SK-N-SH (cell line): ENCODE measurements at regions not wholly inside any gene's neighbourhood (a gene's known extent, or its start where the extent isn't known, plus 50 kb on each side); places are given as distances from the start of the nearest gene placed in this dataset.
A peak's percentile ranks its signal among the peaks of the same experiment; 100 is the strongest.

Experiments used
- CTCF ChIA-PET: fragments of 300-600, 350-600 bp; formaldehyde crosslinking; extraction: SDS; loops from one replicate; lab custom pipeline; 2021; lab: Yijun Ruan, JAX
- POLR2A ChIA-PET: fragments of 350-600 bp; sonication (Branson Sonifier 250); formaldehyde crosslinking; extraction: SDS; loops from one replicate; lab custom pipeline; 2020; ENCODE audit warnings: antibody characterized with exemption, inconsistent platforms; lab: Yijun Ruan, JAX
- DNase-seq: peaks from one replicate; pipeline ENCODE4 v3.0.0; 2012
- H2AFZ ChIP-seq: fragments of 200-600 bp; sonication (generic); 2 replicates; pipeline ENCODE4 v1.8.1; 2016; ENCODE audit warnings: antibody characterized with exemption, mild to moderate bottlenecking, low read depth
- H3F3A ChIP-seq: fragments of 200-600 bp; sonication (generic); replicated peaks from 2 replicates; pipeline ENCODE3; 2016; ENCODE audit warnings: antibody characterized with exemption, mild to moderate bottlenecking; ENCODE audit not compliant: insufficient read depth
- H3K27ac ChIP-seq, 2 experiments: fragments of 200-500 bp in 1 of 2; fragments of 200-600 bp in 1 of 2; sonication (Bioruptor generic) in 1 of 2; sonication (generic), shearing (Covaris generic) in 1 of 2; 2 replicates each; pipeline versions ENCODE4 v1.5.1 to v1.6.1; 2014 to 2016; ENCODE audit warnings: low read depth in 2 of 2, inconsistent platforms in 1 of 2, low read length in 1 of 2, mild to moderate bottlenecking in 1 of 2, mixed read lengths in 1 of 2
- H3K27me3 ChIP-seq: fragments of 200-600 bp; sonication (generic), shearing (Covaris generic); 2 replicates; pipeline ENCODE4 v1.6.1; 2016; ENCODE audit warnings: mixed run types; ENCODE audit not compliant: insufficient read depth
- H3K36me3 ChIP-seq, 2 experiments: fragments of 200-500 bp in 1 of 2; fragments of 200-600 bp in 1 of 2; sonication (Bioruptor generic) in 1 of 2; sonication (generic) in 1 of 2; replicated peaks in 1 of 2; 2 replicates each; pipeline versions ENCODE3 to v1.5.1; 2014 to 2016; ENCODE audit warnings: low read length in 1 of 2, mild to moderate bottlenecking in 1 of 2; ENCODE audit not compliant: insufficient read depth in 2 of 2, control insufficient read depth in 1 of 2
- H3K4me1 ChIP-seq, 2 experiments: fragments of 200-500 bp in 1 of 2; fragments of 200-600 bp in 1 of 2; sonication (Bioruptor generic) in 1 of 2; sonication (generic), shearing (Covaris generic) in 1 of 2; 2 replicates each; pipeline versions ENCODE4 v1.5.1 to v1.6.1; 2014 to 2016; ENCODE audit warnings: low read depth in 1 of 2, low read length in 1 of 2, mixed run types in 1 of 2; ENCODE audit not compliant: insufficient read depth in 2 of 2, control insufficient read depth in 1 of 2
- H3K4me2 ChIP-seq: fragments of 200-600 bp; sonication (generic), shearing (Covaris generic); 2 replicates; pipeline ENCODE4 v1.6.1; 2017; ENCODE audit warnings: mixed run types
- H3K4me3 ChIP-seq, 2 experiments: fragments of 200-500 bp in 1 of 2; fragments of 200-600 bp in 1 of 2; sonication (Bioruptor generic) in 1 of 2; sonication (generic), shearing (Covaris generic) in 1 of 2; 2 replicates each; pipeline versions ENCODE4 v1.5.1 to v1.8.1; 2014 to 2016; ENCODE audit warnings: low read depth in 2 of 2, inconsistent platforms in 1 of 2, low read length in 1 of 2, mild to moderate bottlenecking in 1 of 2, mixed read lengths in 1 of 2, moderate library complexity in 1 of 2
- H3K79me2 ChIP-seq: fragments of 200-600 bp; sonication (generic); 2 replicates; pipeline ENCODE4 v1.8.1; 2017; ENCODE audit warnings: mild to moderate bottlenecking; ENCODE audit not compliant: insufficient read depth
- H3K9ac ChIP-seq: fragments of 200-600 bp; sonication (generic); 2 replicates; pipeline ENCODE4 v1.6.1; 2017; ENCODE audit warnings: mixed run types
- H3K9me2 ChIP-seq: fragments of 200-600 bp; sonication (generic); 2 replicates; pipeline ENCODE4 v1.6.1; 2017; ENCODE audit warnings: mixed run types
- H3K9me3 ChIP-seq: fragments of 200-600 bp; sonication (generic); 2 replicates; pipeline ENCODE4 v1.6.1; 2017; ENCODE audit warnings: mixed run types, mild to moderate bottlenecking, moderate library complexity
- H4K20me1 ChIP-seq: fragments of 200-600 bp; sonication (generic); 2 replicates; pipeline ENCODE4 v1.6.1; 2017; ENCODE audit warnings: mild to moderate bottlenecking, mixed run types; ENCODE audit not compliant: insufficient read depth
- EP300 ChIP-seq, 2 experiments: IDR thresholded peaks; 2 replicates each; pipeline versions ENCODE4 v1.4.0 to v1.6.1; 2012; ENCODE audit warnings: borderline replicate concordance in 1 of 2, low read depth in 1 of 2, low read length in 1 of 2
- FOSL2 ChIP-seq: IDR thresholded peaks from 2 replicates; pipeline ENCODE4 v1.4.0; 2012; ENCODE audit warnings: low read depth, mild to moderate bottlenecking, moderate library complexity, borderline replicate concordance
- FOXM1 ChIP-seq: IDR thresholded peaks from 2 replicates; pipeline ENCODE4 v1.4.0; 2012; ENCODE audit warnings: low read depth, mild to moderate bottlenecking
- JUND ChIP-seq: IDR thresholded peaks from 2 replicates; pipeline ENCODE4 v1.4.0; 2012
- MEF2A ChIP-seq: IDR thresholded peaks from 2 replicates; pipeline ENCODE4 v1.4.0; 2012; ENCODE audit warnings: low read depth, borderline replicate concordance
- NFIC ChIP-seq: IDR thresholded peaks from 2 replicates; pipeline ENCODE4 v1.4.0; 2012; ENCODE audit warnings: borderline replicate concordance
- PBX3 ChIP-seq: IDR thresholded peaks from 2 replicates; pipeline ENCODE4; 2012
- SIN3A ChIP-seq: IDR thresholded peaks from 2 replicates; pipeline ENCODE4 v1.6.1; 2012; ENCODE audit warnings: low read depth, mild to moderate bottlenecking, low read length, moderate library complexity, borderline replicate concordance
- TCF12 ChIP-seq: IDR thresholded peaks from 2 replicates; pipeline ENCODE4 v1.4.0; 2012
- TEAD4 ChIP-seq: IDR thresholded peaks from 2 replicates; pipeline ENCODE4 v1.4.0; 2012; ENCODE audit warnings: mild to moderate bottlenecking, borderline replicate concordance; ENCODE audit not compliant: insufficient read depth
- YY1 ChIP-seq: IDR thresholded peaks from 2 replicates; pipeline ENCODE4 v1.4.0; 2012; ENCODE audit warnings: low read depth, mild to moderate bottlenecking
- WGBS: methylation state at CpG from one replicate; pipeline ENCODE4 v1.1.6; 2017; ENCODE audit warnings: low lambda C conversion rate; 5-methylcytosine and 5-hydroxymethylcytosine counted together
- TF ChIP-seq, protein P1 (sequence below): fragments of 150-350 bp; IDR thresholded peaks from 2 replicates; pipeline ENCODE4 v1.6.1; 2017; ENCODE audit warnings: antibody characterized with exemption, low read length, low read depth, borderline replicate concordance
- TF ChIP-seq, protein P2 (sequence below): IDR thresholded peaks from 2 replicates; pipeline ENCODE4 v1.4.0; 2012; ENCODE audit warnings: low read depth

DNA sequence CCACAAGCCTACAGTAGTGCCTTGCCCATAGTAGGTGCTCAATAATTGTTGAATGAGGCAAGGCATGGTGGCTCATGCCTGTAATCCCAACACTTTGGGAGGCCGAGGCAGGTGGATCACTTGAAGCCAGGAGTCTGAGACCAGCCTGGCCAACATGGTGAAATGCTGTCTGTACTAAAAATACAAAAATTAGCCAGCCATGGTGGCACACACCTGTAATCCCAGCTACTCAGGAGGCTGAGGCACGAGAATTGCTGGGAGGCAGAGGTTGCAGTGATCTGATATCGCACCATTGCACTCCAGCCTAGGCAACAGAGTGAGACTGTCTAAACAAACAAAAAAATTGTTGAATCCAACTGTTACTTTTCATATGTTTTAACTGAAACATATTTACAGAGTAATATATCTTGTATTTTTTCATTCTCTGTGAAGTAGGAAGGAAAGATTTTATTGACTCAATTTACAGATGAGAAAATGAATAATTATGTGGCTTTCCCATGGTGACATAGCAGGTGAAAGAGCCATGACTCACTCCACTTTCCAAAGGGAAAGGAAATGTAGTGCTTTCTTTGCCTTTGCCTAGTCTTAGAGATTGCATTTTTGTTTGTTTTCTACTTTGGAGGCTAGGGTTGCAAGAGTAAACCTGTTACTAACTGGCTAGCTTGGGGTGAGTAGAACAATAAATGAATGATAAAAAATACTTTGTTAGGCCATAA, 95.4 kb upstream of the SLC38A4 start:
- H3K4me3 ChIP-seq = no peak overlapping the region
- peak overlapping the region; percentile 90 to 94; a peak in 3 of 4 replicates for H3K27ac ChIP-seq
- no peaks in the 10 kb centered on the region for H3K9me2 ChIP-seq
- no peaks in the 10 kb centered on the region for H3K36me3 ChIP-seq
- H3K4me1 ChIP-seq = peaks cover 0 to 30% of the 10 kb centered on the region in 2 experiments
- WGBS = 52% methylated on average over 3 of the region's 3 CpGs
- DNase-seq = no peak
- CTCF ChIA-PET = no interaction called here
- H3K27me3 ChIP-seq = no peaks in the 10 kb centered on the region
- H3K9me3 ChIP-seq = no peaks in the 10 kb centered on the region
- H3F3A ChIP-seq = peaks cover 27% of the 10 kb centered on the region
- TF ChIP-seq FOSL2 (peak; percentile 95), PBX3 (peak; percentile 92), TEAD4 (peak; percentile 67), EP300 (IDR thresholded peaks at IDR 0.05; ENCODE audit: borderline replicate concordance in 1 of 2, low read depth in 1 of 2, low read length in 1 of 2) (peak in 1 of 2 experiments; percentile 83; a peak in 1 of 4 replicates), NFIC (peak; percentile 33; the same call in 1 of the 2 replicates), MEF2A (peak; percentile 43; the same call in 1 of the 2 replicates), YY1 (no peak), FOXM1 (peak; percentile 84), SIN3A (no peak), JUND (peak; percentile 90), TCF12 (peak; percentile 85)
- TF ChIP-seq, protein P1, sequence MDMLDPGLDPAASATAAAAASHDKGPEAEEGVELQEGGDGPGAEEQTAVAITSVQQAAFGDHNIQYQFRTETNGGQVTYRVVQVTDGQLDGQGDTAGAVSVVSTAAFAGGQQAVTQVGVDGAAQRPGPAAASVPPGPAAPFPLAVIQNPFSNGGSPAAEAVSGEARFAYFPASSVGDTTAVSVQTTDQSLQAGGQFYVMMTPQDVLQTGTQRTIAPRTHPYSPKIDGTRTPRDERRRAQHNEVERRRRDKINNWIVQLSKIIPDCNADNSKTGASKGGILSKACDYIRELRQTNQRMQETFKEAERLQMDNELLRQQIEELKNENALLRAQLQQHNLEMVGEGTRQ = no peak
- TF ChIP-seq, protein P2, sequence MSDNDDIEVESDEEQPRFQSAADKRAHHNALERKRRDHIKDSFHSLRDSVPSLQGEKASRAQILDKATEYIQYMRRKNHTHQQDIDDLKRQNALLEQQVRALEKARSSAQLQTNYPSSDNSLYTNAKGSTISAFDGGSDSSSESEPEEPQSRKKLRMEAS = peak; percentile 23; the same call in 1 of the 2 replicates
- TF ChIP-seq, all 33 proteins: peak for 10
- H3K79me2 ChIP-seq = no peaks in the 10 kb centered on the region
- POLR2A ChIA-PET = no interaction called here
- peak overlapping the region; percentile 46 for H3K4me2 ChIP-seq
- no peaks in the 10 kb centered on the region for H4K20me1 ChIP-seq
- peak overlapping the region; percentile 12 for H3K9ac ChIP-seq
- no peak overlapping the region for H2AFZ ChIP-seq

DNA sequence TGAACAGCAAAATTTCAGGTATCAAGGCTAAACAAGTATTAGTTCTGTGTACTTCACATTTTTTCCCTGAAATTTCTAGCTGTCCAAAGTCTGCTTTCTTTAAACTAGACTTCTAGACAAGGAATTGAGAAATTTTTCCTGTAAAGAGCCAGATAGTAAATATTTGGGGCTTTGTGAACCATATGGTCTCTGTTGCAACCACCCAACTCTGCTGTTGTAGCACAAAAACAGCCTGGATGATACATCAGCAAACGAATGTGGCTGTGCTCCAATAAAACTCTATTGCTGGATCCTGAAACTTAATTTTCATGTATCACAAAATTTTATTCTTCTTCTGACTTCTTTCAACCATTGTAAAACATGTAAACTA, 96.0 kb upstream of the SLC38A4 start:
- Histone ChIP-seq H3K4me3 (no peak overlapping the region), H3K4me2 (0 out of 2 replicates have a peak overlapping the region, but pooled peaks have one; percentile 1), H3K79me2 (no peaks in the 10 kb centered on the region), H3K27ac (peak overlapping the region; percentile 90 to 94), H3F3A (peaks cover 22% of the 10 kb centered on the region), H3K36me3 (no peaks in the 10 kb centered on the region), H2AFZ (no peak overlapping the region), H3K27me3 (no peaks in the 10 kb centered on the region), H3K9me3 (no peaks in the 10 kb centered on the region), H3K4me1 (peaks cover 0 to 24% of the 10 kb centered on the region in 2 experiments), H3K9me2 (no peaks in the 10 kb centered on the region), H4K20me1 (no peaks in the 10 kb centered on the region), H3K9ac (peak overlapping the region; percentile 12)
- 25% methylated on average over 1 of the region's 1 CpG for WGBS
- ChIA-PET POLR2A (no interaction called here), CTCF (interaction anchor here (0.9 kb wide), 1 partner anchor 797 kb away, joined by 3 read pairs; no protein-coding TSS in a partner anchor)
- TF ChIP-seq EP300 (IDR thresholded peaks at IDR 0.05; ENCODE audit: borderline replicate concordance in 1 of 2, low read depth in 1 of 2, low read length in 1 of 2) = no peak
- TF ChIP-seq, protein P2 = 0 out of 2 replicates have a peak, but pooled peaks have one; percentile 0
- DNase-seq = no peak
